ENCODE measurements at regions not wholly inside any gene's neighbourhood (a gene's known extent, or its start where the extent isn't known, plus 50 kb on each side); places are given as distances from the start of the nearest gene placed in this dataset.

DNA sequence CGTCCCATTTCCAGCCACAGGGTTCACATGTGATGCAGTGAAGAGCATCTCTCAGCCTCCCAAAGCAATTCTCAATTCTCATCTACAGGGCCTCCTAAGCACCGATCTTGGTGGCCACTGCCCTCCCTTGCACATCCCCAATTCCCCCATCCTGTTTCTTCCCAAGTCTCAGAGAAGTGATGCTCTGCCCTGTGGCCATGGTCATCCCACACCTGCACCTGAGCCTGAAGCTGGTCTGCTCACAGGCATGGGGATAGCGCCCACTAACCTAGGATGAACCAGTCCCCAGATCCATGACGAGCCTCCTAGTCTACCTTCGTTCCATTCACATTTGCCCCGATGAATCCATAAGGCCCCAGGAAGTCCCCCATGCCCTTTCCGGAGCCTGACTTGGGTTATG, 201.5 kb downstream of the UACA start:
- intact Hi-C loops (cut with micrococcal nuclease) (no loop called here), in situ Hi-C loops (cut with MboI) (no loop called here)
- H3K4me3 ChIP-seq: no peak overlapping the region
- no peak for DNase-seq (ENCODE audit: extremely low read depth in 1 of 4, low spot score in 3 of 4)
- H3K4me1 ChIP-seq (replicated peaks in 1 of 2; ENCODE audit: control insufficient read depth in 2 of 2, insufficient read depth in 2 of 2, low read length in 2 of 2): no peaks in the 10 kb centered on the region
- no peaks in the 10 kb centered on the region for H3K36me3 ChIP-seq (ENCODE audit: control insufficient read depth, insufficient read depth, low read length)
- ChIA-PET POLR2A (no interaction called here), CTCF (ENCODE audit: low intra/inter-chr PET ratio) (no interaction called here)
- H4K20me1 ChIP-seq (replicated peaks; ENCODE audit: control insufficient read depth, insufficient read depth, low read length): no peaks in the 10 kb centered on the region; the same call in none of the 2 replicates
- H3K9ac ChIP-seq (ENCODE audit: insufficient read depth in 1 of 2, low read depth in 2 of 2, low read length in 2 of 2): no peak overlapping the region
- H3K4me2 ChIP-seq (ENCODE audit: insufficient read depth, low read length): no peak overlapping the region
- TF ChIP-seq, protein P1, sequence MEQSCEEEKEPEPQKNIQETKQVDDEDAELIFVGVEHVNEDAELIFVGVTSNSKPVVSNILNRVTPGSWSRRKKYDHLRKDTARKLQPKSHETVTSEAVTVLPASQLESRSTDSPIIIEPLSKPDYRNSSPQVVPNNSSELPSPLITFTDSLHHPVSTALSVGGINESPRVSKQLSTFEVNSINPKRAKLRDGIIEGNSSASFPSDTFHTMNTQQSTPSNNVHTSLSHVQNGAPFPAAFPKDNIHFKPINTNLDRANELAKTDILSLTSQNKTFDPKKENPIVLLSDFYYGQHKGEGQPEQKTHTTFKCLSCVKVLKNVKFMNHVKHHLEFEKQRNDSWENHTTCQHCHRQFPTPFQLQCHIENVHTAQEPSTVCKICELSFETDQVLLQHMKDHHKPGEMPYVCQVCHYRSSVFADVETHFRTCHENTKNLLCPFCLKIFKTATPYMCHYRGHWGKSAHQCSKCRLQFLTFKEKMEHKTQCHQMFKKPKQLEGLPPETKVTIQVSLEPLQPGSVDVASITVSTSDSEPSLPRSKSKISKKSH (CRISPR knock-in tag; IDR thresholded peaks at IDR 0.05): no peak
- TF ChIP-seq MTA2 (IDR thresholded peaks at IDR 0.05; ENCODE audit: low read depth) (no peak), ZNF384 (IDR thresholded peaks at IDR 0.05; ENCODE audit: low read depth, low read length) (no peak), SMAD2 (IDR thresholded peaks at IDR 0.05; ENCODE audit: low read depth, low read length) (no peak), TSHZ1 (CRISPR knock-in tag; IDR thresholded peaks at IDR 0.05) (no peak), ETS1 (conservative IDR thresholded peaks at IDR 0.05; ENCODE audit: control insufficient read depth, low read depth, low read length) (no peak)
- no TSS peak for BruUV-seq (replicated peaks)
- no peak overlapping the region for H3K27ac ChIP-seq (ENCODE audit: extremely low read depth, low read depth, low read length)
- H3K27me3 ChIP-seq (ENCODE audit: control insufficient read depth in 2 of 2, insufficient read depth in 2 of 2, low read length in 2 of 2): peaks cover 0 to 48% of the 10 kb centered on the region in 2 experiments; a peak in 3 of 5 replicates
- WGBS (ENCODE audit: insufficient coverage, low coverage, missing lambda C conversion rate): 0% methylated on average over 7 of the region's 7 CpGs
- FAIRE-seq: no peak
- no peak for ATAC-seq
- no peaks in the 10 kb centered on the region for H3K9me1 ChIP-seq (ENCODE audit: control insufficient read depth, insufficient read depth, low read length)
- H2AFZ ChIP-seq (ENCODE audit: low read depth, low read length): no peak overlapping the region
- H3K9me3 ChIP-seq (replicated peaks; ENCODE audit: control insufficient read depth, insufficient read depth, low read depth, low read length): no peaks in the 10 kb centered on the region
- H3K79me2 ChIP-seq (ENCODE audit: control insufficient read depth, insufficient read depth, low read length): no peaks in the 10 kb centered on the region
